ENCODE measurements at regions not wholly inside any gene's neighbourhood (a gene's known extent, or its start where the extent isn't known, plus 50 kb on each side); places are given as distances from the start of the nearest gene placed in this dataset.
"Not testable (repeated sequence)": the region's sequence is repeated elsewhere in the genome, so short reads cannot be mapped to it uniquely, and the experiment has no call there.

- H3K4me3 ChIP-seq = no peak overlapping the region
- DNase-seq (ENCODE audit: extremely low spot score in 2 of 2) = no peak
- H3K4me1 ChIP-seq = no peaks in the 10 kb centered on the region
- H3K27ac ChIP-seq = no peak overlapping the region
- intact Hi-C loops (cut with DNase I) = no loop called here
- no peaks in the 10 kb centered on the region for H3K27me3 ChIP-seq
- H3K36me3 ChIP-seq = no peaks in the 10 kb centered on the region
- H3K9me3 ChIP-seq = no peaks in the 10 kb centered on the region
- TF ChIP-seq POLR2AphosphoS5 (IDR thresholded peaks at IDR 0.05; ENCODE audit: insufficient read depth in 1 of 2, low read depth in 1 of 2) = no peak
- TF ChIP-seq POLR2A (IDR thresholded peaks at IDR 0.05) = no peak
- TF ChIP-seq CTCF (IDR thresholded peaks at IDR 0.05) = no peak
Measured at GRCh38 chr12:75792687-75793086, 238.9 kb downstream of the PHLDA1 start.

- no peaks in the 10 kb centered on the region for H3K4me1 ChIP-seq
- no peak overlapping the region for H3K4me3 ChIP-seq
- H3K36me3 ChIP-seq = no peaks in the 10 kb centered on the region
- H3K27me3 ChIP-seq = no peaks in the 10 kb centered on the region
- intact Hi-C loops (cut with DNase I) = no loop called here
- TF ChIP-seq CTCF (IDR thresholded peaks at IDR 0.05) (no peak), POLR2AphosphoS5 (IDR thresholded peaks at IDR 0.05; ENCODE audit: insufficient read depth in 1 of 2, low read depth in 1 of 2) (no peak), POLR2A (IDR thresholded peaks at IDR 0.05) (no peak)
- no peaks in the 10 kb centered on the region for H3K9me3 ChIP-seq
- no peak for DNase-seq (ENCODE audit: extremely low spot score in 2 of 2)
- H3K27ac ChIP-seq = no peak overlapping the region
Measured at GRCh38 chr12:75790219-75790618, 241.4 kb downstream of the PHLDA1 start.

- H3K27me3 ChIP-seq; DNase-seq (ENCODE audit: extremely low spot score in 2 of 2); H3K36me3 ChIP-seq; H3K4me3 ChIP-seq; H3K9me3 ChIP-seq; intact Hi-C loops (cut with DNase I); H3K27ac ChIP-seq; H3K4me1 ChIP-seq: not testable (repeated sequence)
Measured at GRCh38 chr12:75787146-75787545, 244.4 kb downstream of the PHLDA1 start.

- intact Hi-C loops (cut with DNase I) = no loop called here
- no peak for DNase-seq (ENCODE audit: extremely low spot score in 2 of 2)
- H3K36me3 ChIP-seq = no peaks in the 10 kb centered on the region
- no peak overlapping the region for H3K4me3 ChIP-seq
- H3K27me3 ChIP-seq = no peaks in the 10 kb centered on the region
- no peaks in the 10 kb centered on the region for H3K4me1 ChIP-seq
- TF ChIP-seq POLR2AphosphoS5 (IDR thresholded peaks at IDR 0.05; ENCODE audit: insufficient read depth in 1 of 2, low read depth in 1 of 2) (no peak), CTCF (IDR thresholded peaks at IDR 0.05) (no peak), POLR2A (IDR thresholded peaks at IDR 0.05) (no peak)
- no peaks in the 10 kb centered on the region for H3K9me3 ChIP-seq
- no peak overlapping the region for H3K27ac ChIP-seq
Measured at GRCh38 chr12:75786070-75786469, 245.5 kb downstream of the PHLDA1 start.

- H3K9me3 ChIP-seq = no peaks in the 10 kb centered on the region
- no peak overlapping the region for H3K27ac ChIP-seq
- no peaks in the 10 kb centered on the region for H3K4me1 ChIP-seq
- no peak overlapping the region for H3K4me3 ChIP-seq
- intact Hi-C loops (cut with DNase I) = no loop called here
- no peaks in the 10 kb centered on the region for H3K27me3 ChIP-seq
- no peak for TF ChIP-seq CTCF (IDR thresholded peaks at IDR 0.05)
- H3K36me3 ChIP-seq = no peaks in the 10 kb centered on the region
- DNase-seq (ENCODE audit: extremely low spot score in 2 of 2) = no peak
Measured at GRCh38 chr12:75784591-75784990, 247.0 kb downstream of the PHLDA1 start.

All from vagina (tissue), 2 donors.